Endothelial cell of umbilical vein (primary cell): ENCODE measurements at regions not wholly inside any gene's neighbourhood (a gene's known extent, or its start where the extent isn't known, plus 50 kb on each side); places are given as distances from the start of the nearest gene placed in this dataset.

Experiments used
- BruUV-seq: library from RNA; stranded (reverse); fragments of 400-500 nt; replicated peaks from 2 replicates; lab custom pipeline; 2021; lab: Mats Ljungman, UMichigan
- CTCF ChIA-PET: fragments of 300-600, 350-600 bp; sonication (Branson Sonifier 250); formaldehyde crosslinking; loops from one replicate; lab custom pipeline; 2021; ENCODE audit warnings: antibody characterized with exemption, inconsistent platforms; lab: Charles Lee
- POLR2A ChIA-PET: fragments of 300-600, 350-600 bp; sonication (Branson Sonifier 250); formaldehyde crosslinking; loops from one replicate; lab custom pipeline; 2021; ENCODE audit warnings: antibody characterized with exemption, inconsistent platforms; lab: Charles Lee
- DNase-seq: peaks from one replicate; pipeline ENCODE4 v3.0.0-alpha.2; 2011; ENCODE audit warnings: low read depth, low spot score
- FAIRE-seq: peaks from 2 replicates; lab custom pipeline; 2011; peaks lifted over from hg19 to GRCh38; lab: Jason Lieb, UNC
- H2AFZ ChIP-seq: 2 replicates; pipeline ENCODE4 v1.6.0; 2012; ENCODE audit warnings: low read depth, low read length, control low read depth, inconsistent platforms
- H3K27ac ChIP-seq: 2 replicates; pipeline ENCODE4 v1.5.1; 2011; ENCODE audit warnings: low read depth, mild to moderate bottlenecking, control low read depth, low read length, moderate library complexity; ENCODE audit not compliant: insufficient read depth
- H3K27me3 ChIP-seq, 2 experiments: 2 replicates each; pipeline versions ENCODE4 v1.6.0 to v1.6.1; 2011; ENCODE audit warnings: low read length in 2 of 2, mixed read lengths in 1 of 2; ENCODE audit not compliant: control insufficient read depth in 2 of 2, insufficient read depth in 2 of 2
- H3K36me3 ChIP-seq, 2 experiments: 2 replicates in 1 of 2; 3 replicates in 1 of 2; pipeline ENCODE4 v1.5.1; 2011; ENCODE audit warnings: low read length in 2 of 2, mild to moderate bottlenecking in 1 of 2, moderate library complexity in 1 of 2; ENCODE audit not compliant: control insufficient read depth in 2 of 2, insufficient read depth in 2 of 2; ENCODE audit errors: extremely low read depth in 1 of 2
- H3K4me1 ChIP-seq: 3 replicates; pipeline ENCODE4 v1.5.1; 2011; ENCODE audit warnings: mild to moderate bottlenecking, low read length; ENCODE audit not compliant: control insufficient read depth, insufficient read depth; ENCODE audit errors: extremely low read depth
- H3K4me2 ChIP-seq: 2 replicates; pipeline ENCODE4 v1.6.1; 2011; ENCODE audit warnings: low read length, control low read depth, mixed read lengths; ENCODE audit not compliant: insufficient read depth
- H3K4me3 ChIP-seq, 3 experiments: fragments of 200-600 bp in 1 of 3; sonication (generic), shearing (Covaris generic) in 1 of 3; replicated peaks in 1 of 3; 2 replicates each; pipeline ENCODE4 v1.5.1; 2011 to 2016; ENCODE audit warnings: control low read depth in 3 of 3, low read length in 3 of 3, mild to moderate bottlenecking in 2 of 3, inconsistent platforms in 1 of 3, low read depth in 1 of 3, moderate library complexity in 1 of 3; ENCODE audit not compliant: insufficient read depth in 1 of 3
- H3K79me2 ChIP-seq: 2 replicates; pipeline ENCODE4 v1.6.0; 2012; ENCODE audit warnings: low read length, inconsistent platforms; ENCODE audit not compliant: control insufficient read depth, insufficient read depth
- H3K9ac ChIP-seq: replicated peaks from 2 replicates; pipeline ENCODE3; 2011; ENCODE audit warnings: low read length, control low read depth; ENCODE audit not compliant: insufficient read depth; ENCODE audit errors: extremely low read depth
- H3K9me1 ChIP-seq: replicated peaks from 3 replicates; pipeline ENCODE4 v1.6.0; 2011; ENCODE audit warnings: mild to moderate bottlenecking, low read length; ENCODE audit not compliant: control insufficient read depth, insufficient read depth; ENCODE audit errors: extremely low read depth
- H3K9me3 ChIP-seq: replicated peaks from 2 replicates; pipeline ENCODE4 v1.5.1; 2012; ENCODE audit warnings: low read length, inconsistent platforms; ENCODE audit not compliant: control insufficient read depth, insufficient read depth
- H4K20me1 ChIP-seq: replicated peaks from 2 replicates; pipeline ENCODE3; 2011; ENCODE audit warnings: mild to moderate bottlenecking, low read length; ENCODE audit not compliant: control insufficient read depth, insufficient read depth; ENCODE audit errors: extremely low read depth
- EZH2 ChIP-seq: IDR thresholded peaks from 2 replicates; pipeline ENCODE4 v1.6.1; 2012; ENCODE audit warnings: borderline replicate concordance, low read depth, mild to moderate bottlenecking, moderate library complexity, low read length, inconsistent platforms; ENCODE audit not compliant: severe bottlenecking
- FOS ChIP-seq: IDR thresholded peaks from 2 replicates; pipeline ENCODE4 v1.6.1; 2011; ENCODE audit warnings: mild to moderate bottlenecking, low read length, moderate library complexity, borderline replicate concordance; ENCODE audit not compliant: insufficient read depth
- GATA2 ChIP-seq: IDR thresholded peaks from 2 replicates; pipeline ENCODE4 v1.7.0; 2011; ENCODE audit warnings: low read depth, mild to moderate bottlenecking, moderate library complexity, mixed read lengths, low read length; ENCODE audit not compliant: insufficient read length, insufficient read depth
- JUN ChIP-seq: IDR thresholded peaks from 2 replicates; pipeline ENCODE4 v1.6.1; 2011; ENCODE audit warnings: borderline replicate concordance, low read depth; ENCODE audit not compliant: insufficient read length, insufficient read depth
- MYC ChIP-seq: IDR thresholded peaks from one replicate; pipeline ENCODE4 v1.6.1; 2011; ENCODE audit warnings: mild to moderate bottlenecking, low read depth, low read length
- POLR2A ChIP-seq: IDR thresholded peaks from 2 replicates; pipeline ENCODE4 v1.6.1; 2012; ENCODE audit warnings: low read depth, mild to moderate bottlenecking, control low read depth, low read length
- POLR2AphosphoS5 ChIP-seq: IDR thresholded peaks from 2 replicates; pipeline ENCODE4 v1.6.1; 2012; ENCODE audit warnings: low read depth, mild to moderate bottlenecking, control low read depth, low read length, moderate library complexity; ENCODE audit not compliant: insufficient read depth
- dilution Hi-C: fragments of 300-500 bp; cut with MboI; formaldehyde crosslinking; loops from one replicate; pipeline ENCODE4 v1.15.0; 2019; ENCODE audit warnings: low sequenced_read_pairs; ENCODE audit not compliant: extremely low pct_ligation_motif_present
- intact Hi-C: fragments of 100-400 bp; cut with micrococcal nuclease; formaldehyde crosslinking; loops from one replicate; pipeline ENCODE4 v1.10.0; 2022
- TF ChIP-seq, protein P1 (sequence below), 2 donors: IDR thresholded peaks; 1 replicate in 1 of 2; 2 replicates in 1 of 2; pipeline ENCODE4 v1.5.1; 2011; ENCODE audit warnings: low read length in 2 of 2, mild to moderate bottlenecking in 2 of 2, moderate library complexity in 2 of 2, control low read depth in 1 of 2, inconsistent platforms in 1 of 2, low read depth in 1 of 2; ENCODE audit not compliant: insufficient read depth in 1 of 2; ENCODE audit errors: extremely low read depth in 1 of 2
- TF ChIP-seq, protein P2 (sequence below): IDR thresholded peaks from 2 replicates; pipeline ENCODE4 v1.6.1; 2011; ENCODE audit not compliant: insufficient read depth, insufficient read length

GRCh38 chr4:182093935-182094334 is 149.3 kb upstream of the TENM3 start:
- Histone ChIP-seq H3K9ac (no peak overlapping the region), H3K4me1 (no peaks in the 10 kb centered on the region), H3K9me1 (no peaks in the 10 kb centered on the region), H4K20me1 (no peaks in the 10 kb centered on the region), H3K79me2 (no peaks in the 10 kb centered on the region), H3K27ac (no peak overlapping the region), H2AFZ (no peak overlapping the region), H3K27me3 (no peaks in the 10 kb centered on the region), H3K4me2 (no peak overlapping the region), H3K36me3 (no peaks in the 10 kb centered on the region), H3K9me3 (no peaks in the 10 kb centered on the region), H3K4me3 (no peak overlapping the region)
- CTCF ChIA-PET, result no interaction called here
- POLR2A ChIA-PET, result no interaction called here
- intact Hi-C loops, result no loop called here
- no TSS peak for BruUV-seq
- FAIRE-seq (no peak), DNase-seq (no peak)
- dilution Hi-C loops, result no loop called here
- TF ChIP-seq POLR2AphosphoS5, result no peak
- TF ChIP-seq EZH2, result no peak
- TF ChIP-seq, protein P1, sequence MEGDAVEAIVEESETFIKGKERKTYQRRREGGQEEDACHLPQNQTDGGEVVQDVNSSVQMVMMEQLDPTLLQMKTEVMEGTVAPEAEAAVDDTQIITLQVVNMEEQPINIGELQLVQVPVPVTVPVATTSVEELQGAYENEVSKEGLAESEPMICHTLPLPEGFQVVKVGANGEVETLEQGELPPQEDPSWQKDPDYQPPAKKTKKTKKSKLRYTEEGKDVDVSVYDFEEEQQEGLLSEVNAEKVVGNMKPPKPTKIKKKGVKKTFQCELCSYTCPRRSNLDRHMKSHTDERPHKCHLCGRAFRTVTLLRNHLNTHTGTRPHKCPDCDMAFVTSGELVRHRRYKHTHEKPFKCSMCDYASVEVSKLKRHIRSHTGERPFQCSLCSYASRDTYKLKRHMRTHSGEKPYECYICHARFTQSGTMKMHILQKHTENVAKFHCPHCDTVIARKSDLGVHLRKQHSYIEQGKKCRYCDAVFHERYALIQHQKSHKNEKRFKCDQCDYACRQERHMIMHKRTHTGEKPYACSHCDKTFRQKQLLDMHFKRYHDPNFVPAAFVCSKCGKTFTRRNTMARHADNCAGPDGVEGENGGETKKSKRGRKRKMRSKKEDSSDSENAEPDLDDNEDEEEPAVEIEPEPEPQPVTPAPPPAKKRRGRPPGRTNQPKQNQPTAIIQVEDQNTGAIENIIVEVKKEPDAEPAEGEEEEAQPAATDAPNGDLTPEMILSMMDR (IDR thresholded peaks at IDR 0.05; ENCODE audit: extremely low read depth in 1 of 2, insufficient read depth in 1 of 2, low read depth in 1 of 2, low read length in 2 of 2), result no peak
- TF ChIP-seq FOS, result no peak
- TF ChIP-seq MYC, result no peak
- TF ChIP-seq, protein P2, sequence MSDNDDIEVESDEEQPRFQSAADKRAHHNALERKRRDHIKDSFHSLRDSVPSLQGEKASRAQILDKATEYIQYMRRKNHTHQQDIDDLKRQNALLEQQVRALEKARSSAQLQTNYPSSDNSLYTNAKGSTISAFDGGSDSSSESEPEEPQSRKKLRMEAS, result no peak
- no peak for TF ChIP-seq GATA2
- TF ChIP-seq POLR2A, result no peak
- no peak for TF ChIP-seq JUN
